ENCODE measurements at regions not wholly inside any gene's neighbourhood (a gene's known extent, or its start where the extent isn't known, plus 50 kb on each side); places are given as distances from the start of the nearest gene placed in this dataset.

DNA sequence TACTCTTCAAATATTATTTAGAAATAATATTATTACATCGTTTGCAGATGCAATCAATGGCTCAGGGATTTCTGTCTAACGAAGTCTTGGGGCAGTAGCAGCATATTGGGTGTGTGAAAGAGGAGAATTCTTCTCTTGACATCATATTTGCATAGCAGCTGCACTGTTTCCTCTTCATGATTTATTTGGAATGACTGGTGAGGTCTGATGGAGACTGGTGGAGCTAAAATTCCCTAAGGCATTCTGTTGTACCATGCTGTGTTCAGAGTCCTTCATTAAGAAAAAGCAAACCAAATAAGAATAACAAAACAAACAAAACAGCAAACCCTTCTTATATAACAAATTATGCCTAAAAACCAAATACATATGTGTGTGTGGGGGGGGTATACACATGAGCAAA is 177.6 kb downstream of the DIRAS2 start:
- H3K9me3 ChIP-seq (ENCODE audit: low read length) = no peaks in the 10 kb centered on the region
- H3K27ac ChIP-seq (ENCODE audit: low read depth, low read length, poor library complexity, severe bottlenecking) = no peak overlapping the region
- no peaks in the 10 kb centered on the region for H3K4me1 ChIP-seq (ENCODE audit: insufficient read depth, low read length, poor library complexity, severe bottlenecking)
- no TSS peak for BruUV-seq (replicated peaks)
- H3K79me2 ChIP-seq (ENCODE audit: insufficient read depth, low read depth, low read length) = no peaks in the 10 kb centered on the region
- no peak for DNase-seq (ENCODE audit: low spot score)
- no peaks in the 10 kb centered on the region for H3K36me3 ChIP-seq (ENCODE audit: insufficient read depth, low read length)
- ChIA-PET CTCF (ENCODE audit: unreplicated experiment) (no interaction called here), POLR2A (no interaction called here)
- no peak overlapping the region for H3K4me3 ChIP-seq (ENCODE audit: low read depth, low read length, poor library complexity, severe bottlenecking)
- intact Hi-C loops (cut with micrococcal nuclease; ENCODE audit: unreplicated experiment) = no loop called here
- H4K20me1 ChIP-seq (ENCODE audit: insufficient read depth, low read length) = no peaks in the 10 kb centered on the region
- no peak for TF ChIP-seq EZH2phosphoT487 (IDR thresholded peaks at IDR 0.05; ENCODE audit: borderline replicate concordance, low read depth, low read length)
- H3K9me2 ChIP-seq (ENCODE audit: insufficient read depth, low read length) = no peaks in the 10 kb centered on the region
- H3K4me2 ChIP-seq (ENCODE audit: low read length) = no peak overlapping the region
- no peak overlapping the region for H2AFZ ChIP-seq (ENCODE audit: low read length)

DNA sequence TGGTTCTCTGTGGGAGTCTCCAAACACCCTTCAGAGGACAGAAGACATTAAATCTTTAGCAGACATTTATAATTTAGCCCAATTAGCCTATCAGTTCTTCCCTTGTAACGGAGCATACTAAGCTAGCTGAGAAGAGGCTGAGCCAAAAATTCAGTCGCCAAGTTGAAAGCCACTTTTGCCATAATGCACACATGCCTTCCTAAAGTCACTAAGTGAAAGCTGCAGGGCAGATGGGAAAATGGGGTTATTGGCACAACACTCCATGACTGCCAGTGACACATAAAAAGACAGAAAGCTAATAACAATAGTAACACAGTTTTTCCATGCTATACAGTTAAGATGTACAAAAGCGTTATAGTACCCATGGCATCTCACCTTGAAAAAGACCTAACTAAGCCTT is 176.2 kb downstream of the DIRAS2 start:
- BruUV-seq (replicated peaks) = no TSS peak

GRCh38 chr9:90469435-90469834 is 173.2 kb downstream of the DIRAS2 start:
- intact Hi-C loops (cut with micrococcal nuclease; ENCODE audit: unreplicated experiment) = no loop called here
- Histone ChIP-seq H2AFZ (ENCODE audit: low read length) (no peak overlapping the region), H3K4me2 (ENCODE audit: low read length) (no peak overlapping the region), H3K36me3 (ENCODE audit: insufficient read depth, low read length) (no peaks in the 10 kb centered on the region), H4K20me1 (ENCODE audit: insufficient read depth, low read length) (no peaks in the 10 kb centered on the region), H3K27ac (ENCODE audit: low read depth, low read length, poor library complexity, severe bottlenecking) (no peak overlapping the region), H3K4me1 (ENCODE audit: insufficient read depth, low read length, poor library complexity, severe bottlenecking) (no peaks in the 10 kb centered on the region), H3K79me2 (ENCODE audit: insufficient read depth, low read depth, low read length) (no peaks in the 10 kb centered on the region), H3K9me2 (ENCODE audit: insufficient read depth, low read length) (no peaks in the 10 kb centered on the region), H3K9me3 (ENCODE audit: low read length) (no peaks in the 10 kb centered on the region), H3K4me3 (ENCODE audit: low read depth, low read length, poor library complexity, severe bottlenecking) (no peak overlapping the region)
- no peak for TF ChIP-seq CTCF (conservative IDR thresholded peaks at IDR 0.05; ENCODE audit: low read length)
- no peak for TF ChIP-seq EZH2phosphoT487 (IDR thresholded peaks at IDR 0.05; ENCODE audit: borderline replicate concordance, low read depth, low read length)
- BruUV-seq (replicated peaks) = no TSS peak
- CTCF ChIA-PET (ENCODE audit: unreplicated experiment) = no interaction called here
- POLR2A ChIA-PET = no interaction called here
- no peak for DNase-seq (ENCODE audit: low spot score)

More for the DNA sequence above, 176.2 kb downstream of the DIRAS2 start:
- no peaks in the 10 kb centered on the region for H3K4me1 ChIP-seq (ENCODE audit: insufficient read depth, low read length, poor library complexity, severe bottlenecking)
- no peaks in the 10 kb centered on the region for H3K9me2 ChIP-seq (ENCODE audit: insufficient read depth, low read length)
- intact Hi-C loops (cut with micrococcal nuclease; ENCODE audit: unreplicated experiment) = no loop called here
- no peak overlapping the region for H3K4me3 ChIP-seq (ENCODE audit: low read depth, low read length, poor library complexity, severe bottlenecking)
- POLR2A ChIA-PET = no interaction called here
- TF ChIP-seq EZH2phosphoT487 (IDR thresholded peaks at IDR 0.05; ENCODE audit: borderline replicate concordance, low read depth, low read length) (no peak), CTCF (conservative IDR thresholded peaks at IDR 0.05; ENCODE audit: low read length) (no peak)
- CTCF ChIA-PET (ENCODE audit: unreplicated experiment) = no interaction called here
- no peak overlapping the region for H3K27ac ChIP-seq (ENCODE audit: low read depth, low read length, poor library complexity, severe bottlenecking)
- H3K9me3 ChIP-seq (ENCODE audit: low read length) = no peaks in the 10 kb centered on the region
- H4K20me1 ChIP-seq (ENCODE audit: insufficient read depth, low read length) = no peaks in the 10 kb centered on the region
- no peak for DNase-seq (ENCODE audit: low spot score)
- no peaks in the 10 kb centered on the region for H3K36me3 ChIP-seq (ENCODE audit: insufficient read depth, low read length)
- H2AFZ ChIP-seq (ENCODE audit: low read length) = no peak overlapping the region
- no peak overlapping the region for H3K4me2 ChIP-seq (ENCODE audit: low read length)
- no peaks in the 10 kb centered on the region for H3K79me2 ChIP-seq (ENCODE audit: insufficient read depth, low read depth, low read length)

Measured in OCI-LY7 (cell line).